ENCODE measurements at regions not wholly inside any gene's neighbourhood (a gene's known extent, or its start where the extent isn't known, plus 50 kb on each side); places are given as distances from the start of the nearest gene placed in this dataset.

DNA sequence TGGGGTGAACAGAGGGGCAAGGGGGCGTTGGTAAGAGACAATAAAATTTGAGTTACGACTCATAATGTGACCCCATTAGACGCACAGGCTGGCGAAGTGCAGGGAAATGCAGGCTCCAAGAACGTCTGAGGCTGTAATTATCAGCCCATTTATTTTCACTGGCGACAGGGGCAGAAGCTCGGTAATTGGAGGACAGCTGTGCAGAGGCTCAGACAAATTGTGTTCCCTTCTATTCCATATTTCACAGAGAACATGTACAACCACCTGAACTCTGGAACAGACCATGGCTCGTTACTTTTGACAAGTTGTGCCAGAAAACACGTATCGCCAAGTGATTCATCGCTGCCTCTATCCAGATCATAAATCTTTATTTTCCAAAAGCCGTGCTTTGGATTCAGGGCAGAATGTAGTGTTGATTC, 137.3 kb upstream of the FRMD4A start:
- Histone ChIP-seq H3K9me3 (ENCODE audit: low read depth, low read length, poor library complexity, severe bottlenecking) (no peaks in the 10 kb centered on the region), H3K36me3 (ENCODE audit: insufficient read depth, low read length, poor library complexity, severe bottlenecking) (no peaks in the 10 kb centered on the region), H3K27me3 (replicated peaks; ENCODE audit: insufficient read depth, low read depth, low read length, poor library complexity) (peaks cover 11% of the 10 kb centered on the region), H3K27ac (ENCODE audit: low read depth, low read length, poor library complexity, severe bottlenecking) (no peak overlapping the region), H3K4me1 (ENCODE audit: insufficient read depth, low read length, poor library complexity, severe bottlenecking) (no peaks in the 10 kb centered on the region), H3K4me3 (ENCODE audit: low read depth, low read length, poor library complexity, severe bottlenecking) (no peak overlapping the region)
- TF ChIP-seq, protein P1, sequence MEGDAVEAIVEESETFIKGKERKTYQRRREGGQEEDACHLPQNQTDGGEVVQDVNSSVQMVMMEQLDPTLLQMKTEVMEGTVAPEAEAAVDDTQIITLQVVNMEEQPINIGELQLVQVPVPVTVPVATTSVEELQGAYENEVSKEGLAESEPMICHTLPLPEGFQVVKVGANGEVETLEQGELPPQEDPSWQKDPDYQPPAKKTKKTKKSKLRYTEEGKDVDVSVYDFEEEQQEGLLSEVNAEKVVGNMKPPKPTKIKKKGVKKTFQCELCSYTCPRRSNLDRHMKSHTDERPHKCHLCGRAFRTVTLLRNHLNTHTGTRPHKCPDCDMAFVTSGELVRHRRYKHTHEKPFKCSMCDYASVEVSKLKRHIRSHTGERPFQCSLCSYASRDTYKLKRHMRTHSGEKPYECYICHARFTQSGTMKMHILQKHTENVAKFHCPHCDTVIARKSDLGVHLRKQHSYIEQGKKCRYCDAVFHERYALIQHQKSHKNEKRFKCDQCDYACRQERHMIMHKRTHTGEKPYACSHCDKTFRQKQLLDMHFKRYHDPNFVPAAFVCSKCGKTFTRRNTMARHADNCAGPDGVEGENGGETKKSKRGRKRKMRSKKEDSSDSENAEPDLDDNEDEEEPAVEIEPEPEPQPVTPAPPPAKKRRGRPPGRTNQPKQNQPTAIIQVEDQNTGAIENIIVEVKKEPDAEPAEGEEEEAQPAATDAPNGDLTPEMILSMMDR (conservative IDR thresholded peaks at IDR 0.05; ENCODE audit: low read depth, low read length): no peak
- no peak for TF ChIP-seq EZH2 (IDR thresholded peaks at IDR 0.05; ENCODE audit: borderline replicate concordance, low read depth, low read length, poor library complexity, severe bottlenecking)
- POLR2A ChIA-PET (ENCODE audit: low non-redundant PET): no interaction called here
- CTCF ChIA-PET: no interaction called here
- intact Hi-C loops (cut with micrococcal nuclease; ENCODE audit: unreplicated experiment): no loop called here
- DNase-seq (ENCODE audit: low spot score): no peak
- BruUV-seq (replicated peaks): no TSS peak

DNA sequence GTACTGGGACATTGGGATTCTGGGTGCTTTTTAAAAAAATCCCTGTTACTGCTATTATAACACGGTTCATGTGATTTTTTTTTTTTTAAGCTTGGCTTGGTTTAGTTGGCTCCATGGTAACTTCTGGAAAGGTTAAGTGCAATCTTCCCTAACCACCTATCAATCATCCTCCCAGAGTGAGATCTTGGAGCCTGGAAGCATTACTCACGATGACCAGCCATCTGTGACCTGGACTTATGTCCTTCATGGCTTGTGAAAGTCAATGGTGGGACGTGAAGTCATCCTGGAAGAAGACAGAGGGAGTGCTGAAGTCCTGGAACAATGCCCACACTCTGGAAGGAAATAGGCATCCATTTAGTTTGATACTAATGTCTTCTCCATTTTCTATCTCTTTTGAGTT, 135.5 kb upstream of the FRMD4A start:
- no peak overlapping the region for H3K27ac ChIP-seq (ENCODE audit: low read depth, low read length, poor library complexity, severe bottlenecking)
- CTCF ChIA-PET: no interaction called here
- peaks cover 13% of the 10 kb centered on the region for H3K27me3 ChIP-seq (replicated peaks; ENCODE audit: insufficient read depth, low read depth, low read length, poor library complexity)
- no peaks in the 10 kb centered on the region for H3K36me3 ChIP-seq (ENCODE audit: insufficient read depth, low read length, poor library complexity, severe bottlenecking)
- H3K4me3 ChIP-seq (ENCODE audit: low read depth, low read length, poor library complexity, severe bottlenecking): no peak overlapping the region
- no peaks in the 10 kb centered on the region for H3K9me3 ChIP-seq (ENCODE audit: low read depth, low read length, poor library complexity, severe bottlenecking)
- DNase-seq (ENCODE audit: low spot score): no peak
- POLR2A ChIA-PET (ENCODE audit: low non-redundant PET): no interaction called here
- H3K4me1 ChIP-seq (ENCODE audit: insufficient read depth, low read length, poor library complexity, severe bottlenecking): no peaks in the 10 kb centered on the region
- BruUV-seq (replicated peaks): no TSS peak
- TF ChIP-seq, protein P1 (conservative IDR thresholded peaks at IDR 0.05; ENCODE audit: low read depth, low read length): no peak
- no peak for TF ChIP-seq EZH2 (IDR thresholded peaks at IDR 0.05; ENCODE audit: borderline replicate concordance, low read depth, low read length, poor library complexity, severe bottlenecking)
- intact Hi-C loops (cut with micrococcal nuclease; ENCODE audit: unreplicated experiment): no loop called here

DNA sequence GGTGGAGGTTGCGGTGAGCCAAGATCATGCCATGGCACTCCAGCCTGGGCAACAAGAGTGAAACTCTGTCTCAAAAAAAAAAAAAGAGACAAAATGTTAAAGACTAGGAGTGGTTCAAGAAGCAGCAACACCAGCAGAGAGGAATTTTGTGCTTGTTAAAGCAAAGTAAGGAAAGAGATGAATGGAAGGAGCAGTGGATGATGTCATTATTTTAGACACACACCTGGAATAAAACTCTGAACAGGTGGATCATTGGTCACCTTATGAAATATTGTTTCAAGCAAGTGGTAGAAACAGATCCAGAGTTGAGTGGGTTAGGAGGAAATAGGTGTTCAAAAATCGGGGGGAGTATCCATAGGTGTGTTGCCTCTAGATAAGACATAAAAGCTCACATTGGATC, 129.7 kb upstream of the FRMD4A start:
- Histone ChIP-seq H3K27me3 (replicated peaks; ENCODE audit: insufficient read depth, low read depth, low read length, poor library complexity) (peaks cover 3% of the 10 kb centered on the region), H3K36me3 (ENCODE audit: insufficient read depth, low read length, poor library complexity, severe bottlenecking) (no peaks in the 10 kb centered on the region), H3K27ac (ENCODE audit: low read depth, low read length, poor library complexity, severe bottlenecking) (no peak overlapping the region), H3K9me3 (ENCODE audit: low read depth, low read length, poor library complexity, severe bottlenecking) (no peaks in the 10 kb centered on the region), H3K4me1 (ENCODE audit: insufficient read depth, low read length, poor library complexity, severe bottlenecking) (no peaks in the 10 kb centered on the region), H3K4me3 (ENCODE audit: low read depth, low read length, poor library complexity, severe bottlenecking) (no peak overlapping the region)
- ChIA-PET CTCF (no interaction called here), POLR2A (ENCODE audit: low non-redundant PET) (no interaction called here)
- no peak for DNase-seq (ENCODE audit: low spot score)
- no TSS peak for BruUV-seq (replicated peaks)
- intact Hi-C loops (cut with micrococcal nuclease; ENCODE audit: unreplicated experiment): no loop called here
- no peak for TF ChIP-seq EZH2 (IDR thresholded peaks at IDR 0.05; ENCODE audit: borderline replicate concordance, low read depth, low read length, poor library complexity, severe bottlenecking)
- TF ChIP-seq, protein P1 (conservative IDR thresholded peaks at IDR 0.05; ENCODE audit: low read depth, low read length): no peak

All from A673 (cell line).